Choroid plexus epithelial cell (primary cell): ENCODE measurements at regions not wholly inside any gene's neighbourhood (a gene's known extent, or its start where the extent isn't known, plus 50 kb on each side); places are given as distances from the start of the nearest gene placed in this dataset.

Source experiments
- DNase-seq: peaks from one replicate; pipeline ENCODE4 v3.0.0-alpha.2; 2010; ENCODE audit warnings: low read depth
- H3K4me3 ChIP-seq: 2 replicates; pipeline ENCODE4 v1.5.1; 2011; ENCODE audit warnings: low read depth, mild to moderate bottlenecking, control low read depth, low read length, moderate library complexity
- TF ChIP-seq, protein P1 (sequence below): conservative IDR thresholded peaks from 2 replicates; pipeline ENCODE4 v1.5.1; 2011; ENCODE audit warnings: low read depth, mild to moderate bottlenecking, control low read depth, inconsistent platforms, low read length, moderate library complexity

DNA sequence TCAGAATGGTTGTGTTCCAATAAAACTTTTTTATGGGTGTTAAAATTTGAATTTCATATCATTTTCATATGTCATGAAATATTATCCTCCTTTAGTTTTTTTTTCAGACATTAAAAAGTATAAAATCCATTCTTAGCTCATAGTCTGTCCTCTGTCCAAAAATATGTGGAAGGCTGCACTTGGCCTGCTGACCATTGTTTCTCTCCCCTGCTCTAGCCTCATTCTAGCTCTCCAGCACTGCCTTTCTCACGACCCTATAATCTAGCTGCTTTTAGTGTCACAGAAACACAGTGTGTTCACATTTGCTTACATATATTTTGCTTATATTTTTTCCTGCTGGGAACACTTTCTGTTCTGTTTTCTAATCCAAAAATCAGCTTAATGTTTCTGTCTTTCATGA lies 165.0 kb upstream of the ANK2 start:
- DNase-seq: no peak
- TF ChIP-seq, protein P1, sequence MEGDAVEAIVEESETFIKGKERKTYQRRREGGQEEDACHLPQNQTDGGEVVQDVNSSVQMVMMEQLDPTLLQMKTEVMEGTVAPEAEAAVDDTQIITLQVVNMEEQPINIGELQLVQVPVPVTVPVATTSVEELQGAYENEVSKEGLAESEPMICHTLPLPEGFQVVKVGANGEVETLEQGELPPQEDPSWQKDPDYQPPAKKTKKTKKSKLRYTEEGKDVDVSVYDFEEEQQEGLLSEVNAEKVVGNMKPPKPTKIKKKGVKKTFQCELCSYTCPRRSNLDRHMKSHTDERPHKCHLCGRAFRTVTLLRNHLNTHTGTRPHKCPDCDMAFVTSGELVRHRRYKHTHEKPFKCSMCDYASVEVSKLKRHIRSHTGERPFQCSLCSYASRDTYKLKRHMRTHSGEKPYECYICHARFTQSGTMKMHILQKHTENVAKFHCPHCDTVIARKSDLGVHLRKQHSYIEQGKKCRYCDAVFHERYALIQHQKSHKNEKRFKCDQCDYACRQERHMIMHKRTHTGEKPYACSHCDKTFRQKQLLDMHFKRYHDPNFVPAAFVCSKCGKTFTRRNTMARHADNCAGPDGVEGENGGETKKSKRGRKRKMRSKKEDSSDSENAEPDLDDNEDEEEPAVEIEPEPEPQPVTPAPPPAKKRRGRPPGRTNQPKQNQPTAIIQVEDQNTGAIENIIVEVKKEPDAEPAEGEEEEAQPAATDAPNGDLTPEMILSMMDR: no peak
- no peak overlapping the region for H3K4me3 ChIP-seq

DNA sequence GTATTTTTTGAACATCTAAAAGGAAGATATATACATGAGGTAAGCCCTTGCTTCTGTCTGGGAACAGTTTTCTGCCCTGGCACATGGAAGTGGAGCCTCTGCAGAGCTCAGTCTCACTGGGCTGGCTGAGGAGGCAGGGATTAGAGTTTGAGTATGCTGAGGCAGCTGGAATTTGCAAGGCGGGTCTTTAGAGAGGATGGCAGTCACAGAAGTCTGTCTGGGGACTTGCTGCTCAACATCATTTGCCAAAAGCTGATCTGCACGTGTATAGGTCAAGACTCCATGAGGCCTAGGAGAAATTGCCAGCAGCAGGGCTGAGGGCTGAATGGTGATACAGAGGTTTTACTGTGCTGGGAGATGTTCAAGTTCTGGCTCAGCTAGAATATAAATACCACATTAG lies 163.6 kb upstream of the ANK2 start:
- TF ChIP-seq, protein P1: no peak
- no peak overlapping the region for H3K4me3 ChIP-seq
- DNase-seq: no peak

DNA sequence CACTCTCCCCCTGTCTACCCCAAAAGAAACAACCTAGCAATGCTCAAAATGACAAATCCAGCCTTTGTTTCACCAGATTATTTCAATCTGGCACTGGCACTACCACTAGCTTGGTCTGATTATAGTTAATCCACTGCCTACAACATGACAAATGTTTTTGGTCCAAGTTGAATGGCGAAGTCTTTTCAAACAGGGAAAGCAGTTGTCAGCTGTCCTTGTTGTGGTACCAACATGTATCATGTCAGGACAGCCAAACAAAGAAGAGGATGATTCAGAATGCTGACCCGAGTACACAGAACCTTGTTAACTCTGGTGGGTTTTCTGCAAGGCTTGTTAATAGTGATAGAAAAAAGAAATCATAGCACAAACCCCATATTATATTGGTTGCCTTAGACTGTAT lies 160.8 kb upstream of the ANK2 start:
- TF ChIP-seq, protein P1: no peak
- H3K4me3 ChIP-seq: no peak overlapping the region
- DNase-seq: no peak

DNA sequence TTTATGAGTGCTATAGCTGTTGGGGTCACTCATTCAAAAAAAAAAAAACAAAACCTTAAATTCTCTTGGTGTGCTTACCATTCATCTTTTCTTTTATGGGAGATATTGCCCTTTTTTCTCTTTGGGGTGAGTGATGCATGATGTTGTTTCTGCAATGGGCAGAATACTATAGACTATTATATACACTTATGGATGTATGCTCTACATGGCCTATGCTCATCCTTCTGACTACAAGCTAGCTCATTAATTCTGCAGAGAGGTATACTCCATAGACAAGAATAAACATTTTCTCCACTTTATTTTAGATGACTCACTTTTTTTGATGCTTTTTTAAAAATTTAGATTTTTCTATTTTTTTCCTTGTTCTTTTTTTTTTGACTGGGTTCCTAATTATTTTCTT lies 160.3 kb upstream of the ANK2 start:
- TF ChIP-seq, protein P1: no peak
- DNase-seq: no peak
- H3K4me3 ChIP-seq: no peak overlapping the region

DNA sequence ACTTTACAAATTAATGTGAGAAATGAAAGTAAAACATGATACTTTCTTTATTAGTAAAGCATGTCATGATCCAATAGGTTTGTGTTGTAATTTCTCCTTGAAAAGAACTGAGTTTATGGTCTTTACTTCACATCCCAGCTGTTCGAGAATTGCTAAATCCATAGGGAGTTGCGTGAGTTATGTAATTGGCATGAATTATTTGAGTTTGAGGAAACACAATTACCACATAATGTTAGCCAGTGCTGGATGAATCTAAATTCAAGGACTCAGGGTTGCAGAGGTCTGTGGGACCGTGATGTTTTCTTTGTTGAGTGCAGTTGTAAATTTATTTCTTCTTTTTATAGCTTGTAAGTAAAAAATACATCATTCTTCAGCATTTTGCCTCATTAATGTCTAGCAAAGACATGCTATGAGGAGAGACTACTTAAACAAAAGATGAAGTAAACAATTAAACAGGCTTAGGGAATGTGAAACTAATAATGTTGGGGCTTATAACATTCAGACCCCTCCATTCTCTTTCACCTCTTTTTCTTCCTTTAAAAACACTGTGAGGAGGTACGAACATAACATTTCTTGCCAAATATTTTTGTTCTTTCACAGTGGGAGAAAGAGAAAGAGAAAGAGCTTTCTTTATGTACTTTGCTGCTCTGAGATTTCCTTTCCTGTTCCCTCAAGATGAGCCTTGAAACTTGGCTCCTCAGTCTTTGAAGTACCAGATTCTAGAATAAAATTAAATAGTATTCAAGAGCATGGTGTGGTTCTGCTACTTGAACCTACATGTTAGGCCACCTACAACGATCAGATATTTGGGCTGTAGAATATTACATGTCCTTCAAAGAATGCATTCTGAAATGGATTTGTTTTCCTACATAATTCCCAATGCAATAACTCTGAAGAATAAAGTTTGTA lies 159.6 kb upstream of the ANK2 start:
- H3K4me3 ChIP-seq: no peak overlapping the region
- TF ChIP-seq, protein P1: no peak
- peak; percentile 61 for DNase-seq

DNA sequence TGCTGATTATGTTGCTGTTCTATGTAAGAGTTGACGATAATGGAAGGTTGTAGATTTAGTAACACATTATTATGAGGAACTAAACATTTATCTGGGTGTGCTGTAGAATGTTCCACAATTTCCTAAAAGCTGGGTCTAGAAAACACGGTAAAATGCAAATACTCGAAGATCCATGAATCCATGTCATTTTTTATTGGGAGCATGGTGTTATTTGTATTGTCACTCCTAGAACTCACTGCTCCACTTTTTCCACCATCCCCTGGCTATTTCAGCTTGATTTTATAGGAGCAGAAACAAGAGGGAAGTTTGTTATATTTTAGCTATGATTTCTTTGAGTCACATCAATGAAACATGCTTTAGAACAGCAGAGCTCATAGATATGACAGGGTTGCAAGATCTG lies 155.0 kb upstream of the ANK2 start:
- TF ChIP-seq, protein P1: no peak
- no peak overlapping the region for H3K4me3 ChIP-seq
- DNase-seq: no peak

DNA sequence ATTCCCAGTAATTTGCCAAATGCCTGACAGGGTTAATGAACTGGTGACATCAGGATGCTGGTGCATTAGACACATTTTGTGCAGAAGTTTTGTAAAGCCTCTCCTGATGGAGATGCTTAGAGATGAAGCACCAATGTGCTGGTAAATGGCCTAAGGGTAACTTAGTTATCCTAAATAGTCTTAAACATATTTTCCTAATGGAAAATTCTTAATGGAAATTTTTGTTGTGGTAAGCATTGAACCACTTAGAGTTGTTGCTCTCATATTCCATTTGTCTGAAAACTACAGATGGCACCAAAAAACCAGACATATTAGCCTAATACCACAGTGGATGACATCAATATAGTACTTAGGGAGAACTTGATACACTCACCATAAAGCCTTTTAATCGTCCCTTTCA lies 154.5 kb upstream of the ANK2 start:
- no peak overlapping the region for H3K4me3 ChIP-seq
- DNase-seq: no peak
- TF ChIP-seq, protein P1: no peak
